ENCODE measurements at regions not wholly inside any gene's neighbourhood (a gene's known extent, or its start where the extent isn't known, plus 50 kb on each side); places are given as distances from the start of the nearest gene placed in this dataset.

DNA sequence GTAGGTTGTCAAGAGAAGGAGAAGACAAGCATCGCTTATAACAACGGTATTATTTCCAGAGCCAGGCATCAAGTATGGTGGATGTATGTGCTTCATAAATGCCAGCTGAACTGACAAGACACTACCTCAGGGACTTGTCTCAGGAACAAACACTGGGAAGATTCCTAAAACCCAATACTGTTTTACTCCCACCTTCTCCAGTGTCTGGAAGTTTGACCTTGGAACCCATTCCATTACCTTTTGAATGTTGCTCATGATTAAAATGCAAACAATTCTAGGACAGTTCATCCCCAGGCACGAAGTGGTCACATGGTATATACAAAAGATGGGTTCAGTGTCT, 300.1 kb downstream of the ADGB start:
- Histone ChIP-seq H3K27me3 (ENCODE audit: insufficient read depth, low read depth) (no peaks in the 10 kb centered on the region), H4K20me1 (ENCODE audit: insufficient read depth) (no peaks in the 10 kb centered on the region), H2AFZ (ENCODE audit: low read depth) (no peak overlapping the region), H3K4me1 (ENCODE audit: low read depth, poor library complexity, severe bottlenecking) (no peaks in the 10 kb centered on the region), H3K9ac (no peak overlapping the region), H3K79me2 (ENCODE audit: insufficient read depth, low read depth) (no peaks in the 10 kb centered on the region), H3K36me3 (ENCODE audit: insufficient read depth) (no peaks in the 10 kb centered on the region), H3K4me3 (IDR thresholded peaks at IDR 0.05; ENCODE audit: insufficient read depth, low read depth, low read length) (no peak overlapping the region), H3K27ac (no peak overlapping the region), H3K4me2 (no peak overlapping the region)
- TF ChIP-seq, protein P1, sequence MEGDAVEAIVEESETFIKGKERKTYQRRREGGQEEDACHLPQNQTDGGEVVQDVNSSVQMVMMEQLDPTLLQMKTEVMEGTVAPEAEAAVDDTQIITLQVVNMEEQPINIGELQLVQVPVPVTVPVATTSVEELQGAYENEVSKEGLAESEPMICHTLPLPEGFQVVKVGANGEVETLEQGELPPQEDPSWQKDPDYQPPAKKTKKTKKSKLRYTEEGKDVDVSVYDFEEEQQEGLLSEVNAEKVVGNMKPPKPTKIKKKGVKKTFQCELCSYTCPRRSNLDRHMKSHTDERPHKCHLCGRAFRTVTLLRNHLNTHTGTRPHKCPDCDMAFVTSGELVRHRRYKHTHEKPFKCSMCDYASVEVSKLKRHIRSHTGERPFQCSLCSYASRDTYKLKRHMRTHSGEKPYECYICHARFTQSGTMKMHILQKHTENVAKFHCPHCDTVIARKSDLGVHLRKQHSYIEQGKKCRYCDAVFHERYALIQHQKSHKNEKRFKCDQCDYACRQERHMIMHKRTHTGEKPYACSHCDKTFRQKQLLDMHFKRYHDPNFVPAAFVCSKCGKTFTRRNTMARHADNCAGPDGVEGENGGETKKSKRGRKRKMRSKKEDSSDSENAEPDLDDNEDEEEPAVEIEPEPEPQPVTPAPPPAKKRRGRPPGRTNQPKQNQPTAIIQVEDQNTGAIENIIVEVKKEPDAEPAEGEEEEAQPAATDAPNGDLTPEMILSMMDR (conservative IDR thresholded peaks at IDR 0.05; ENCODE audit: low read depth, low read length): no peak

DNA sequence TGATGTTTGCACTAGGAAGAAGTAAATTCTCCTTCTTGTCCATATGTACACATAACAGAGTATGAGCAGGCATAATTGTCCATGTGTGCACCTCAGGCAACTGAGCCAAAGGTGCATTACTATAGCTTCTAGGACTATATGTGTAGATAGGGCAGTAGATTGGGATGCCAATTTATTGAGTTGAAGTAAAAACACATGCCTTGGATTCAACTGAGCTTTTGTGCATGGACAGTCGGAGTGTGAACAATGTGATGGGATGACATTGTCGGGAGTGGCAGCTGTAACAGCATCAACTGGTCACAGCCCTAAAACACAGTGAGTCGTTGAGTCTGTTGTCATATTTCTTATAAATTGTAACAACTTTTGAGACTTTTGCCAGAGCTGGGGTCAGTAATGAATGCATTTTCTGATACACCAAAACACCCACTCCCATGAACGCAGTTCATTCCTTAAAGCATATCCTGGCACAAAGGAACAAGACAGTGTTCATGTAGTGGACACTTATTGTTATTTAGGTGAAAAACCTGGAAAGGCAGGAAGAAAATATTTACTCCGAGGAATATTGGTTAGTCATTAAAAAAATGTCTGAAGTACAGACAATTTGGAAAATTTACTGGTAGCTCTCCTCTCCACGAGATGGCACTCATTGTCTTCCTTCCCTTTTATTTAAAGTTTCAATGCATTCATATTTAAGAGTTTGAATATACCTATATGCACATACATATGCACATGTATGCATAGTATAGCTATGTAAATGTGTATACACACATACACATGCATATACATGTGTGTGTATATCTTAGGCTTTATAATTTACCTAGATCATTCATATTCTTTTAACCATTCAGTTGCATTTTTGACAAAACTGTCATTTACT, 302.0 kb upstream of the STXBP5 start:
- Histone ChIP-seq H2AFZ (ENCODE audit: low read depth) (no peak overlapping the region), H3K4me2 (no peak overlapping the region), H3K27me3 (ENCODE audit: insufficient read depth, low read depth) (no peaks in the 10 kb centered on the region), H3K27ac (no peak overlapping the region), H3K4me1 (ENCODE audit: low read depth, poor library complexity, severe bottlenecking) (no peaks in the 10 kb centered on the region), H3K9ac (no peak overlapping the region), H3K4me3 (IDR thresholded peaks at IDR 0.05; ENCODE audit: insufficient read depth, low read depth, low read length) (no peak overlapping the region), H3K79me2 (ENCODE audit: insufficient read depth, low read depth) (no peaks in the 10 kb centered on the region), H3K36me3 (ENCODE audit: insufficient read depth) (no peaks in the 10 kb centered on the region), H4K20me1 (ENCODE audit: insufficient read depth) (no peaks in the 10 kb centered on the region)
- TF ChIP-seq, protein P1 (conservative IDR thresholded peaks at IDR 0.05; ENCODE audit: low read depth, low read length): no peak

DNA sequence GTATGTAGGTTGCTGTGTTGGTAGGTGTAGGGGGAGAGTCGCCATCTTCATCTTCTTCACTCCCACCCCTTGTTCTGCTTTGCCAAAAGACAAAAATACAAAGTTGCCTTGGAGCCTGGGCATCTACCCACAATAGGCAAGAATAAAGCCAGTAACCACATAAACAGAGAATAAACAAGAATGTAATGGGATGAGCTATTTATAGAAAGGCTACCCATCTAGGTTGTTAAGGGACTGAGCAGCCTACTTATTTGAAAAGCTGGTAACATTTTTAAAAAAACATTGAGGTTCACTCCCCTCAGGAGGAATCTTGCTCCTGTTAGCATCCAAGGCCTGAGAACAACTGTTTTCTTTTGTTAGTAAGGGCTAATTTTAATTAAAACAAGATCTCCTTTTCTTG, 301.4 kb upstream of the STXBP5 start:
- no peak overlapping the region for H2AFZ ChIP-seq (ENCODE audit: low read depth)
- H3K36me3 ChIP-seq (ENCODE audit: insufficient read depth): no peaks in the 10 kb centered on the region
- H3K27me3 ChIP-seq (ENCODE audit: insufficient read depth, low read depth): no peaks in the 10 kb centered on the region
- no peaks in the 10 kb centered on the region for H3K79me2 ChIP-seq (ENCODE audit: insufficient read depth, low read depth)
- no peak overlapping the region for H3K27ac ChIP-seq
- no peaks in the 10 kb centered on the region for H4K20me1 ChIP-seq (ENCODE audit: insufficient read depth)
- H3K4me3 ChIP-seq (IDR thresholded peaks at IDR 0.05; ENCODE audit: insufficient read depth, low read depth, low read length): no peak overlapping the region
- H3K9ac ChIP-seq: no peak overlapping the region
- no peaks in the 10 kb centered on the region for H3K4me1 ChIP-seq (ENCODE audit: low read depth, poor library complexity, severe bottlenecking)
- H3K4me2 ChIP-seq: no peak overlapping the region
- TF ChIP-seq, protein P1 (conservative IDR thresholded peaks at IDR 0.05; ENCODE audit: low read depth, low read length): no peak

DNA sequence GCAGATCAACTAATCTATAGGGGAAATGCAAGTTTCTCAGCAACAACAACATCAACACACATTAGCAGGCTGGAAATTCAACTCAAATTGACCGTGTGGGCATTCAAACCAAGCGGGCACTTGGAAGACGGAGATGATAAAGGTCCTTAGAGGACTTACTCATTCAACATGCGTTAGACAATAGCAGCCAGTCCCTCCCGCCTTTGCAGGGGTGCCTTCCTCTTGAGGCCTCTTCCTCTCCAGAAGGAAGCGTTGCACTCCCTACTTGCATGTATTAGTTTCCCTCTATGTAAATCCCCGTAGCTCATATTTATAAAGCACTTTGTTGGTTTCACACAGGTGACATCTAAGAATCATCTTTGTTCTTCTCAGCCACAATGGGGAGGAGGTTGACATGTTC, 300.8 kb upstream of the STXBP5 start:
- no peaks in the 10 kb centered on the region for H4K20me1 ChIP-seq (ENCODE audit: insufficient read depth)
- H3K36me3 ChIP-seq (ENCODE audit: insufficient read depth): no peaks in the 10 kb centered on the region
- H3K27me3 ChIP-seq (ENCODE audit: insufficient read depth, low read depth): no peaks in the 10 kb centered on the region
- no peaks in the 10 kb centered on the region for H3K4me1 ChIP-seq (ENCODE audit: low read depth, poor library complexity, severe bottlenecking)
- TF ChIP-seq, protein P1 (conservative IDR thresholded peaks at IDR 0.05; ENCODE audit: low read depth, low read length): no peak
- H3K4me2 ChIP-seq: no peak overlapping the region
- H3K27ac ChIP-seq: no peak overlapping the region
- no peak overlapping the region for H3K4me3 ChIP-seq (IDR thresholded peaks at IDR 0.05; ENCODE audit: insufficient read depth, low read depth, low read length)
- H3K9ac ChIP-seq: no peak overlapping the region
- no peak overlapping the region for H2AFZ ChIP-seq (ENCODE audit: low read depth)
- H3K79me2 ChIP-seq (ENCODE audit: insufficient read depth, low read depth): no peaks in the 10 kb centered on the region

All from KMS-11 (cell line).